Esophagus mucosa (tissue), 1 donor: ENCODE measurements at regions not wholly inside any gene's neighbourhood (a gene's known extent, or its start where the extent isn't known, plus 50 kb on each side); places are given as distances from the start of the nearest gene placed in this dataset.

Experiments
- ATAC-seq: fragments of 200-7000 bp; cut with Tn5 transposase; one replicate; pipeline ENCODE4 v1.9.1; 2020
- donor health status: DM: yes; HTN: yes; CAD: no.

DNA sequence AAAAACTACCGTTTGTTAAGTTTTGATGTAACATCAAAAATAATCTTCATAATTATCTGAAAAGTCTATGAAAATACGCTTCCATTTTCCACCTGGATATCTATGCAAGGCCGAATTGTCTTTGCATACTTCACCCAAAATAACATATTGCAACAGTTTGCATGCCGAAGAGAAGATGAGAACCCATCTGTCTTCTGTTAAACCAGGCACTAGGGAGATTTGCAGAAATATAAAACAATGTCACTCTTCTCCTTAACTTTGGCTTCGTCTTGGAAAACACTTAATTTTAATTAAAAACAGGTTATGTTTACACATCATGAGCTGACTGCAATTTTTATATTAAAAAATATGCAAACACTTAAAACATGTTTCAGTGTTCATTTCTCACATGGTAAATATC, 1325.8 kb downstream of the TBC1D22A start:
- ATAC-seq, result no peak

GRCh38 chr22:48085901-48086645, 1323.6 kb downstream of the TBC1D22A start:
- no peak for ATAC-seq

DNA sequence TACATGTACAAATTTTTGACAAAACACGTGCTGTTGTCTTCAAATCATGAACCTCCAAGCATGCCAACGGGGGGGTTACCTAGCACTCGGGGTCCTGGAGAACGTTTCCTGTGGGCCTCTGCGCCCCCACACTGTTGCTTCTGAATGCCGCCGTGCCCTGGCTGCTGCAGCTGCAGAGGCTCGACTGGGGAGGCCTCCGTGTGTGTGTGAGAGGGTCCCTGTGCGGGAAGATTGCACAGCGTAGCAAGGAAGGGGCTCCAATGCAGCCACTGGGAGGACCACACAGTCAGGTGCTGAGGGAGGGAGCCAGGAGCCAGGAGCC, 1322.2 kb downstream of the TBC1D22A start:
- no peak for ATAC-seq

DNA sequence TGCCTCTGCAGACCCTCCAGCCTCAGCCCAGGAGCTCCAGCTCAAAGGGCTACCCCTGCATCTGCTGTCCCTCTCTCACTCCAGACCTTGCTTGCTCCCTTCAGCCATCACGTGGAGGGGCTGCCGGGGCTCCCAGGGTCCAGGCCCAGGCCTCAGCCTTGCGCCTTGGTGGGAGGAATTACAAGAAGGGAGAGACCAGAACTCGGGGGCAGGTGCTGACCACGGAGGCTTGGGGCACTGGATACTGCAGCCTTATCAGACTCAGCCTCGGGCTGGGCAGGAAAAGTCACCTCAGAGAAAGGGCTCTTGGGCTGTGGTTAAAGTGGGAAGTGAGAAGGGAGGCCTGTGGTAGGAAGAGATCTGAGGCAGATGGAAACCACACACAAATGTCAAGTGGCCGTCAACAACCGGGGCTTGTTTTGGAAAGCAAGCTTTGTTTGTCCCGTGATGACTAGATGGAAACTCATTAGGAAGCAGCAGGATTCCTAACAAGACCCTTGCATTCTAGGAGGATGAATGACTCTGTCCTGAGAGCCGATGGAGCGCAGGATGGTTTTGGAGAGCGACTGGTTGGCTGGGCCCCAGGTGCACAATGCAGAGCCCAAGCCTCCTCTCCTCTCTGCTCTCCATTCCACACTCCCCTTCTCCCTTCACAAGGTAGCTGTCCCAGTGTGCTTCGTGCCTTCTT, 1321.7 kb downstream of the TBC1D22A start:
- ATAC-seq, result no peak

DNA sequence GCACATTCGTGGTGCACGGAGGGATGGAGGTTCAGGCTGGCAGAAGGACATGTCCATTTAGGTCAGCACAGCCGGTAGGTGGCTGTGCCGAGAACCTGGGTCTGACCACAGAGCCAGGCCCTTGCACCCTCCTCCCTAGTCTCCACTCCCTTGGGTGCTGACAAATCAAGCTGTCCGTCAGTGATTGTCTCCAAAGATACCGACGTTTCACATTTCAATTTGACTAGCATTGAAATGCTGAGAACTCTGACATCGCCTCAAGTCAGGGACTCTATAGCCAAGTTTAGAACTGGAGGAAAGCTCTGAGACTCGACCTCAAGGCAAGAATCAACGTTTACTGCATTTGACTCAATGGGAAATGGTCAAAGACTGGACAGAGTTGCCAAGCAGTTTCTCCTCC, 1321.1 kb downstream of the TBC1D22A start:
- ATAC-seq, result no peak

DNA sequence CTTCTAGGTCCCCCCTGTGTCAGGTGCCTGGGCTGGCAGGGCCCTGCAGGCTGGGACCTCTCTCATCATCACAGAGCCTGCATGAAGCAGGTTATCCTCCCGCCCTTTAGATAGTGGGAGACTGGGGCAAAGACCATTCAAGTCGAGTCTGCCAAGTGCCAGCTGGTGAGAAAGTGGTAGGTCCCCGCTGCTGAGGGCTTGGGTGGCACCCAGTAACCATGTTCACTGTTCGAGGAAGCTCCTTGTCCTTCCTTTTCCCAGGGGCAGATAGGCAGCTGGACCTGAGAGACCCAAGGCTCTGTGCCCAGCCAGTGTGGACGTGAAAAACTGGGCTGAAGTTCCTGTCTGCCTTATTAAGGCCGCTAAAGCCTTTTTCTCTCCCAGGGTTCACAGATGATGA, 1319.8 kb downstream of the TBC1D22A start:
- no peak for ATAC-seq

- no peak for ATAC-seq
These were observed 1318.8 kb downstream of the TBC1D22A start for GRCh38 chr22:48081281-48081680.

DNA sequence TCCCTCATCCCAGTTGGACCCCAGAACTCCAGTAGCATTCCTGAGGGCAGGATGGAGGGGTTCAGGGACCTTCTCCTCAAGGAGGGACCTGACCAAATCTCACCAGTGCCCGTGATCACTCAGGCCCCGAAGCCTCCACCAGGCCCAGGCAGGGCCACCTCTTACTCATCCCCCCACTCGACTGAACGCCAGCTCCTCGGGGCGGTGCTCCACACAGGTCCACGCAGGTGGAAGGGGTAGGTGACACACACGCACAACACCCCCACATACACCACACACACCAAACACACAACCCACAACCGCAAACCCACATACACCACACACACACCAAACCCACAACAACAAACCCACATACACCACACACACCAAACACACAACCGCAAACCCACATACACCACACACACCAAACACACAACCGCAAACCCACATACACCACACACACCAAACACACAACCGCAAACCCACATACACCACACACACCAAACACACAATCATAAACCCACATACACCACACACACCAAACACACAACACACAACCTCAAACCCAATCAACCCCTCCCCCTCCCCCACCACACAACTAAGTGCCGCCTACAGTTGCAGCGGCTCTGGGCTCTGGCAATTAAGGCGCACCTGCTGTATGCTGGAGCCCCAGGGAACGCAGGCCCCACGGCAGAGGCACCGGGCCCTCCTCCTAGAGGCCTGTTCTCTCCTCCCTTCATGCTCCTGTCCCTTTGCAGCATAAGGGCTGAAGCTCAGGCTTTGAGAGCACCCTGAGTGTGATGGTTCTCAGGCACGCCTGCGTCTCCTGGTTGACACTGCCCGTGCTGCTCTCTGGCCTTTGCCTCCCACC, 1318.1 kb downstream of the TBC1D22A start:
- ATAC-seq, result no peak

DNA sequence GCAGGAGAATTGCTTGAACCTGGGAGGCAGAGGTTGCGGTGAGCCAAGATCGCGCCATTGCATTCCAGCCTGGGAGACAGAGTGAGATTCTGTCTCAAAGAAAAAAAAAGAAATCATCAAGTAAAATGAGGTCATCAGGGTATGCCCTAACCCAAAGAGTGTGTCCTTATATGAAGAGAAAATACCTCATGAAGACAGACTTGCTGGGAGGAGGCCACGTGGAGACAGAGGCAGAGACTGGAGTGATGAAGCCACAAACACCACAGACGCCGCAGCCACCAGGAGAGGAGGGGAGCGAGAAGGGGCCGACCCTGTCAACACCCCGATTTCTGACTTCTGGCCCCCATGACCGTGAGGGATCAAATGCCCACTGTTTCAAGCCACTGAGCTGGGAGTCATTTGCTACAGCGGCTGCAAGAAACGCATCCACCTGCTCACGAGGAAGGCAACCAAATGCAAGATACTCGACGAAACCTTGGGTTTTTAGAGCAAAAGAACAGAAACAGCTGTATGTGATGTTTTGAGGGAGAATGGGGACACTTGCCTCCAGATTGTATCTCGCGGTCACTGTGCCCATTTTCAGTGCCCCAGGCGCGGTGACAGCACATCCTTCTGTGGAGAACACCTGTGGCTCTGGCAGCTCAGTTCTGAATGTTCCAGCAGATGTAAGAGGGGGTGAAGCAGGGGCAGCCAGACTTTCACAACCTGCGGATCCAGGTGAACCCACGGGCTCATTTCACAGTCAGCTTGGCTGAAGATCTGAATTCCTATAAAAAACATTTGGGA, 1317.2 kb downstream of the TBC1D22A start:
- ATAC-seq, result no peak

- no peak for ATAC-seq
These were observed 1316.4 kb downstream of the TBC1D22A start for GRCh38 chr22:48078825-48079224.

DNA sequence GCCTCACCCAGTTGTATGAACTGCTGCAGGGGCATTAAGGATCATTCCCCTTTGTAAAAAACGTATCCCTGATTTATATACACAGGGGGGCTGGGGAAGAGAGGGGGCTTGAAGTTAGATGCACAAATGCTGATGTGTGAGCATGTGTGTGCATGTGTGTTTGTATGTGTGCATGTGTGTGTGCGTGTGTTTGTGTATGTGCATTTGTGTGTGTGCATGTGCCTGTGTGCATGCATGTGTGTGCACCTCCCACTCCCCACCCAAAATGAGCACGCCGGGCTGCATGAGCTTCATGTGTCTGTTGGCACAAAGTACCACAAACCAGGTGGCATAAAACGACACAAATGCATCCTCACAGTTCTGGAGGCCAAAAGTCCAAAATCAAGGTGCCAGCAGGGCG, 1315.2 kb downstream of the TBC1D22A start:
- ATAC-seq, result no peak

- no peak for ATAC-seq
These were observed 1313.6 kb downstream of the TBC1D22A start for GRCh38 chr22:48076008-48076407.

DNA sequence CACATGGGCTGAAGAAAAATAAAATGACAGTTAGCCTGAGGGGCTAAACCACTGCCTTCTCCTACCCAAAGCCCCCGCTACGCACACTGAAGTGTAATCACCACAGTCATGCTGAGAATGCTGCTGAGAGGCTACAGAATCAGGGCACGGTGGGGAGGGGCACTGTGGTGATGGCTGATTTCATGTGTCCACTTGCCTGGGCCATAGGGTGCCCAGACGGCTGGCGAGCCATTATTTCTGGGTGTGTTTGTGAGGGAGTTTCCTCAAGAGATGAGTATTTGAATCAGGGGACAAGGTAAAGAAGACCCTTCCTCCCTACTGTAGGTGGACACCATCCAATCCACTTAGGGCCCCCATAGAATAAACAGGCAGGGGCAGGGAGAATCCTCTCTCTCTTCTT, 1313.2 kb downstream of the TBC1D22A start:
- no peak for ATAC-seq

DNA sequence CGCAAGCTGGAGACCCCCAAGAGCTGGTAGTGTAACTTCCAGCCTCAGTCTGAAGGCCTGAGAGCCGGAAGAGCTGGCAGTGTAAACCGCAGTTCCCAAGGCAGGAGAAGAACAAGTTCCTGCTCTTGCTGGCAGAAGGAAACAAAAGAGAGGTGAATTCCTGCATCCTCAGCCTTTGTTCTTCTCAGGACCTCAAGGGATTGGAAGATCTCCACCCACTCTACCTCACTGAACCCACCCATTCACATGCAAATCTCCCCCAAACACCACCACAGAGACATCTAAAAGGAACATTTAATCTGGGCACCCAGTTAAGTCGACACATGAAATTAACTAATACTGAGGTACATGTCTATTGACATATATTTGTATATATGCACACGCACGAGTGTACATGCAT, 1310.3 kb downstream of the TBC1D22A start:
- ATAC-seq, result no peak

DNA sequence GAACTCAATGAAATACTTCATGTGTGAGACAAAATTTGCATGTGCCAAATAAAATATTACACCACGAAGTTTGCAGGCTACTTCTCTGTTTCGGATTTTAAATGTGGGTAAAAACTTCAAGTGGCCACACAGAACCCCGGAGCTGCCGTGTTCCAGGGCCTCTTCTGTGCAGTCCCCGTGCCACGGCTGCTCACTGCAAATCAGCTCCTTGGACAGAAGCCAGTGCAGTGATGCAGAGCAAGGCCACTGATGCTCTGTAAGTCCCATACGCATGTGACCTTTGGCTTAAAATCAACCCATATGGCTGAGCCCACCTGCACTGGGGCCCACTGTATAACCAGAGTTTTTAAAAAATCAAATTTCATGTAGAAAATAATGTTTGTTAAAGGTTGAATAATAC, 1309.4 kb downstream of the TBC1D22A start:
- no peak for ATAC-seq

- no peak for ATAC-seq
These were observed 1308.9 kb downstream of the TBC1D22A start for GRCh38 chr22:48071305-48071704.

GRCh38 chr22:48070760-48071159, 1308.3 kb downstream of the TBC1D22A start:
- no peak for ATAC-seq

- ATAC-seq, result no peak
These were observed 1307.6 kb downstream of the TBC1D22A start for GRCh38 chr22:48070083-48070482.

DNA sequence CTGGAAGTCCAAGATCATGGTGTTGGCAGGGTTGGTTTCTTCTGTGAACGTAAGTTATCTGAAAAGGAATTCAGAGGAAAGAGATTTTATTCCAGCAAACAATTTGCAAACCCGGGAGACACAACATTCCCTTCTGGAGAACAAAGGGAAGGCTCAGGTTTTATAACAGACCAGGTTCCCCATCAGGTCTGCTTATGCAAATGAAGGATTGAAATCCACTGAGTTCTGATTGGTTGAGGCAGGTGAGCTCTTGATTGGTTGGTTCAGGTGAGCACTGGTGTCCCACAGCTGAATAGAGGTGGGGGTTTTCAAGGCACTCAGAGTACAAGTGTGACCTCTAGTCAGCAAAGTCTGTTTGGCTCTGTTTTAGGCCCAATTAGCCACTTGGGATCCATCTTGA, 1306.8 kb downstream of the TBC1D22A start:
- ATAC-seq, result no peak

DNA sequence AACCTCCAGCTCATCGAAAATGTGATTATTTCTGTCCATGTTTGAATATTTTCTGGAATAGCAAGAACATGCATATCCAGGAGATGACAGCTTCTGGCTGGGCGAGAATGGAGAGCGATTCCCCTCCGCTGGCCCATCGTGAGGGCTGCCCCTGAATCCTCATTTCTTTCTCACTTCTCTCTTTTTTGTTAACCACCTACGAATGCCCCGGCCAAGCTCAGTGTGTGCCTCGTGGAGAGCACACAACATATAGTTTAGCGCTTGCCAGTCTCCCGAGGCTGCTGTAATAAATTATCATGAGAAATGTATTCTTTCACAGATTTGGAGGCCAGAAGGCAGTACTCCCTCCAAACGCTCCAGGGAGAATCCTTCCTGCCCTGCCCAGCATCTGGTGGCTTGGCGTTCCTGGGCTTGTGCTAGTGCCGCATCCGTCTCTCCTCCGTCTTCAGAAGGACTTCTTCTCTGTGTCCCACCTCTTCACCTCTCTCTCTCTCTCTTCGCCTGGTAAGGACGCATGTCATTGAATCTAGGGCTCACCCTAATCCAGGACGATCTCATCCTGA, 1306.0 kb downstream of the TBC1D22A start:
- no peak for ATAC-seq

- no peak for ATAC-seq
These were observed 1303.4 kb downstream of the TBC1D22A start for GRCh38 chr22:48065892-48066291.

- no peak for ATAC-seq
These were observed 1299.3 kb downstream of the TBC1D22A start for GRCh38 chr22:48061726-48062125.

GRCh38 chr22:48060266-48060665, 1297.8 kb downstream of the TBC1D22A start:
- ATAC-seq, result no peak
